Skeletal muscle tissue (tissue), 3 donors: ENCODE measurements at regions not wholly inside any gene's neighbourhood (a gene's known extent, or its start where the extent isn't known, plus 50 kb on each side); places are given as distances from the start of the nearest gene placed in this dataset.

Experiments
- H3K27ac ChIP-seq: one replicate; pipeline ENCODE4 v1.7.0; 2013; ENCODE audit warnings: mild to moderate bottlenecking, low read depth, low read length, inconsistent platforms
- H3K27me3 ChIP-seq, 3 donors: one replicate each; pipeline ENCODE4 v1.7.0; 2013; ENCODE audit warnings: low read length in 3 of 3; ENCODE audit not compliant: control insufficient read depth in 3 of 3, insufficient read depth in 3 of 3
- H3K36me3 ChIP-seq, 3 donors: one replicate each; pipeline ENCODE4 v1.7.0; 2013; ENCODE audit warnings: low read length in 3 of 3; ENCODE audit not compliant: control insufficient read depth in 3 of 3, insufficient read depth in 3 of 3
- H3K4me1 ChIP-seq, 3 donors: one replicate each; pipeline ENCODE4 v1.7.0; 2013; ENCODE audit warnings: low read length in 3 of 3, mild to moderate bottlenecking in 3 of 3; ENCODE audit not compliant: control insufficient read depth in 3 of 3, insufficient read depth in 3 of 3
- H3K4me3 ChIP-seq, 3 donors: one replicate each; pipeline ENCODE4 v1.7.0; 2013; ENCODE audit warnings: low read length in 3 of 3
- H3K9ac ChIP-seq, 3 donors: one replicate each; pipeline ENCODE4 v1.7.0; 2013; ENCODE audit warnings: low read length in 3 of 3, mild to moderate bottlenecking in 3 of 3, moderate library complexity in 2 of 3, low read depth in 1 of 3
- H3K9me3 ChIP-seq, 3 donors: one replicate each; pipeline ENCODE4 v1.7.0; 2013; ENCODE audit warnings: low read length in 3 of 3; ENCODE audit not compliant: control insufficient read depth in 3 of 3
- donor health status: Osteomylitis.

DNA sequence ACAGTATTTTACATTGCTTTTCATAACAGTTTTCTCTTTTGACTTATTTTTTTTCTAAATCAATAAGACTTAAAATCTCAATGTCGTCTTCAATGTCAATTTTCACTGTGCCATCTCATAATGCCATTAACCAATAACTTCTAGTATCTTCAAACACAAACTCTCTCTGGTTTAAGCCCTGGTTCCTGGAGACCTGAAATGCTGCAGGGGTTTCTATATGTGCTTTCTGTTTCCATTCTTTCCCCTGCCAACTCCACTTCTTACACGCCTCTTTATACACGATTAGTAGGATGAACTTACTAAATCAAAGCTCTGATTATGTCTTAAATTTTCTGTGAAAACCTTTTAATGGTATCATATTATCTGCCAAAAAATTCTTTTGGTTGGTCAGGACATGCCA, 191.4 kb downstream of the AMY1C start:
- Histone ChIP-seq H3K4me1 (no peaks in the 10 kb centered on the region), H3K27me3 (no peaks in the 10 kb centered on the region), H3K9ac (no peak overlapping the region), H3K9me3 (no peaks in the 10 kb centered on the region), H3K27ac (no peak overlapping the region), H3K4me3 (no peak overlapping the region), H3K36me3 (no peaks in the 10 kb centered on the region)

DNA sequence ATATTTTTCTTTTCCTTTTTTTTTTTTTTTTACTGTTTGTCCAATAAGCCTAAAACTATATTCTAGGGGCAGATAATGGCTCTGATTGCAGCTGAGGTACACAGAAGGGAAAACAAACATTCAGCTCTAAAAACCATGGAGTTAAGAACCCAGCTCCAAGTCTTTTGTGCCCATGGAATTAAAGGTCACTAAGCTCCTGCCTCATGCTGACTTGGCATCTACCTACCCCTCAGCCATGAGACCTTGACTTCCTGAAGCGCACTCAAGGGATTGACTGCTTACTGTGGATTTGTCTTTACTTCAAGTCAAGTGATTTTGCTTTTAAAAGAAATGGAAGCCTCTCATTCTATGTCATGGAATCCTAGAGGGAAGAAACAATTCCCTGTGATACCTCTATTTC, 192.3 kb downstream of the AMY1C start:
- no peaks in the 10 kb centered on the region for H3K36me3 ChIP-seq
- H3K4me1 ChIP-seq: no peaks in the 10 kb centered on the region
- H3K9ac ChIP-seq: no peak overlapping the region
- H3K9me3 ChIP-seq: no peaks in the 10 kb centered on the region
- no peak overlapping the region for H3K27ac ChIP-seq
- H3K27me3 ChIP-seq: no peaks in the 10 kb centered on the region
- H3K4me3 ChIP-seq: no peak overlapping the region

DNA sequence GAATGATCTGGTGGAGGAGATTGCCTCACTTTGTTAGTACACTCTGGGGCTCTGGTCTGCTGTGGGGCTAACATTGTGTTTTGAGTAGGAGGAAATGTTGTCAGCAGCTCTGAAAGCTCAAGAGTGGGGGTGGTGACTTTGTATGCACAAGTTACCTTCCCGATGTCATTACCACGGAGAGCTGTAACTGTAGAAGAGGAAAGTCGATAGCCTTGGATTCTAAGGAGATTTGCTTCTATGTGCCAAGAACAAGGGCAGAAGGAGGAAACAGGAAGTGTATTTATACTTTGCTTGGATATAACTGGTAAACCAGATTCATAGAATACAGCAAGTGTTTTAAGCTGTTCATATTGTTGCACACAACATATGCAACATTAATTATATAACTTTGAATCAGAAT, 196.1 kb downstream of the AMY1C start:
- Histone ChIP-seq H3K27ac (no peak overlapping the region), H3K4me3 (no peak overlapping the region), H3K4me1 (no peaks in the 10 kb centered on the region), H3K9me3 (no peaks in the 10 kb centered on the region), H3K9ac (no peak overlapping the region), H3K27me3 (no peaks in the 10 kb centered on the region), H3K36me3 (no peaks in the 10 kb centered on the region)

DNA sequence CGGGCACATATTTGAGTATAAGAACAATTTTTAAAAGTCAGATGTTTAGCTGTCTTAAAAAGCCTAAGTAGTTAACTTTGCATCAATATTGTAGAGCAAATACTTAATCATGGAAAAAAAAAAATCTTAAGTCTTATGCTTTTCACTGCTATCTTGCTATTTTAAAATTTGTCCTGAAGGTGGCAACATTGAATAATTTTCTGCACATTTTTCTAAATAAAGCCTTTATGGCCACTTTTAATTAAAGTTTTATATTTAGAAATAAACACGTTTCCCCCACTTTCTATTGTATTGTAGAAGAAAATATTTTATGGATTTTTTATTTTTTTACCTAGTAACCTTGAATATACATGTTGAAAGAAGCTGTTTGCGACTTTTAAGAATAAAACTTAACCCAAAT, 198.8 kb downstream of the AMY1C start:
- no peaks in the 10 kb centered on the region for H3K27me3 ChIP-seq
- H3K9ac ChIP-seq: no peak overlapping the region
- H3K36me3 ChIP-seq: no peaks in the 10 kb centered on the region
- H3K4me1 ChIP-seq: no peaks in the 10 kb centered on the region
- H3K4me3 ChIP-seq: no peak overlapping the region
- no peaks in the 10 kb centered on the region for H3K9me3 ChIP-seq
- H3K27ac ChIP-seq: no peak overlapping the region

DNA sequence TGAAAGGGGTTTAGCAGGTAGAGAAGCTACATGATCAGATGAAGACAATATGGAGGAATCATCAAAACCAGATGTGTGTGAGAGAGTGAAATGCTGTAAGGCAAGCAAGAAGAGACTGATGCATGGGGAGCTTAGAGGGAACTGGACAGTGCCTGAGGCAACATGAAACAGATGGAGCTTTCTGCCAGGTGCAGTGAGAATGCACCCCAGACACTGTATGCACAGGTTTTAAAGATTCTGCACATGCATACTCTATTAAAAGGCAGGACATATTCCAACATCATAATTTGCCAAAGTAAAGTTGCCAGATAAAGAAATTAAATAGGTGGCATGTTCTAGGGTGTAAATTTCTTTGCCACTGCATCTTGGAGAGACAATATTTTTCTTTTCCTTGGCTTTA, 200.1 kb downstream of the AMY1C start:
- Histone ChIP-seq H3K36me3 (no peaks in the 10 kb centered on the region), H3K4me3 (no peak overlapping the region)

DNA sequence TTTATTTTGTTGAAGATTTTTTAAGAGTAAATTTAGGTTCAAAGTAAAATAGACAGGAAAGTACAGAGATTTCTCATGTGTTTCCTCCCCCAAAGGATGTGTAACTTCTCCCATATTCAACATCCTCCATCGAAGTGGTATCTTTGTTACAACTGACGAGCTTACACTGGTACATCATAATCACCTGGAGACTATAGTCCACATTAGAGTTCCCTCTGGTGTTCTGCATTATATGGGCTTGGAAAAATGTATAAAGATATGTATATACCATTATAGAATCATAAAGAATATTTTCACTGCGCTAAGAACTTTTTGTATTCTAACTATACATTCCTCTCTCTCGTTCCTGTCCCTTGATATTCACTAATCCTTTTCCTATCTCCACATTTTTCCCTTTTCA, 203.7 kb downstream of the AMY1C start:
- Histone ChIP-seq H3K9ac (no peak overlapping the region), H3K27ac (no peak overlapping the region), H3K9me3 (no peaks in the 10 kb centered on the region), H3K4me3 (no peak overlapping the region), H3K27me3 (no peaks in the 10 kb centered on the region), H3K36me3 (no peaks in the 10 kb centered on the region), H3K4me1 (no peaks in the 10 kb centered on the region)

More for the DNA sequence above, 200.1 kb downstream of the AMY1C start:
- no peaks in the 10 kb centered on the region for H3K9me3 ChIP-seq
- H3K27me3 ChIP-seq: no peaks in the 10 kb centered on the region
- no peaks in the 10 kb centered on the region for H3K4me1 ChIP-seq
- H3K9ac ChIP-seq: no peak overlapping the region
- no peak overlapping the region for H3K27ac ChIP-seq

DNA sequence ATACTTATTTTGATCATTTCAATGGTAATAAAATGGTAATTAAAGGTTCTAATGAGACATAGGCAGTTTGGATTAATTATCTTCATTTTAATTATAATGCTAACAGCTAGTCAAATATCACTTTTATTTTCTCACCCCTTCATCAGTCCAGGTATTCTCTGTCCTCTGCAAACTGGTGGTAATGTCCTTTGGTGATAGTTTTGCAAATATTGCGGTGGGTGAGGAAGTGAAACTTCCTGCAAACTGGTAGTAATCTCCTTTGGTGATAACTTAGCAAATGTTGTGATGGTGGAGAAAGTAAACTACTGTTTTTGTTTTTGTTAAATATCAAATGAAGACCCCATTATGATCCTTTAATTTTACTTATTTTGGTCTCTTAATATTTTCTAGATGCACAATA, 209.0 kb downstream of the AMY1C start:
- Histone ChIP-seq H3K9me3 (peaks cover 2 to 6% (median 5%) of the 10 kb centered on the region in 3 donors), H3K36me3 (no peaks in the 10 kb centered on the region), H3K4me3 (no peak overlapping the region), H3K9ac (no peak overlapping the region), H3K27ac (no peak overlapping the region), H3K27me3 (no peaks in the 10 kb centered on the region), H3K4me1 (no peaks in the 10 kb centered on the region)

DNA sequence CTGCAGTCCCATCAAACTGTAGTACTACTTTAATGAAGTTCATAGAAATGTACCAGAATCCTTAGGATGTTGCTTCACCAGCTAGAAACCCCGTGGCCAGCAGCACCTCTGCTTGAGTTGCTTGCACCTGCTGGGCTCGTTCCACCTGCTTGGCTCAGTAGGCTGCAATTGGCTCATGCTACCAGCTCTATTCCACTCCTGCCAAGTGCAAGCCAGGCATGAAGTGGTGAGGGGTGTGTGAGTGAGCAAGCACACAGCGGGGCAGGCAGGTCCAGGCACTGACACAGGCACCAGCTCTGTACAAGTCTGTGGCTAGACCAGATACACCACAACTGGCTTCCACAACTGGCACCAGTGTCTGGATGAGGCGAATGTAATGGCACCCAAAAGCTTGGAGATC, 209.9 kb downstream of the AMY1C start:
- Histone ChIP-seq H3K4me1 (no peaks in the 10 kb centered on the region), H3K36me3 (no peaks in the 10 kb centered on the region), H3K4me3 (no peak overlapping the region), H3K9me3 (peaks cover 2 to 6% (median 5%) of the 10 kb centered on the region in 3 donors), H3K9ac (no peak overlapping the region), H3K27me3 (no peaks in the 10 kb centered on the region), H3K27ac (no peak overlapping the region)

DNA sequence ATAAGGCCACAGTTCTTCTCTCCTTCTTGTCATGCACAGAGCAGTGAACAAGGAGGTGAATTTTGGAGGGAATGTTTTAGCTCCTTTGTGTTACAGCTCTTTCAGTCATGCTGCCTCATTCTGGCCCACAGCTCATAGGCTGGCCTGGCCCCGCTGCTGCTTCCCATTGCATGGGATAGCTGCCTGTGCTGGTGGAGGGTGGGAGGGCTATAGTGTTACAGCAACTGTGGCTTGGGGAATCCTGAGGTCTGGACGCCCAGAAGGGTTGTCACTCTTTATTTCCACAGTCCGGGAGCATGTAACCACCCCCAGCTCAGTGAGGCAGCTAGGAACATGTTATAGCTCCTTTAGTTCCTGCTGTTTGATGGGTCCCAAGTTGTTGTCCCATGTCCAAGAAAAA, 210.3 kb downstream of the AMY1C start:
- Histone ChIP-seq H3K4me3 (no peak overlapping the region), H3K9ac (no peak overlapping the region)

DNA sequence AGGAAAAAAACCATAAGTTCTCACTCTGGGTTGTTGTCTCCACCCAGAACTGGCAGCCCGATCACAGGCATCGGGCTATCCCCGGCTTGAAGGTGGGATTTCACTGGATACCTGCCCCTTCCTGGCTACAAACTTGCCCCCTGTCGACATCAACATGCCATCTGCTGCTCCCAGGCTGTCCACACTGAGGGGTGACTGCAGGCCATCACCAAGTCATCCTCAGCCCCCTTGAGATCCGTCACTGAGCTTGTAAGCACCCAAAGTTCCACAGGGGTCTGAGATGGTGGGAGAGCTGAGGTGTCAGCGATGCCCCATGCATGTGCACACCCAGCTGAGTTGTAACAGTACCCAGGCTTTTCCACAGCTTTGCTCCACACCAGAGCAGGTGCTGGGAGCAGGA, 211.0 kb downstream of the AMY1C start:
- no peaks in the 10 kb centered on the region for H3K27me3 ChIP-seq
- H3K36me3 ChIP-seq: no peaks in the 10 kb centered on the region
- H3K4me3 ChIP-seq: no peak overlapping the region

More for the DNA sequence above, 210.3 kb downstream of the AMY1C start:
- H3K27me3 ChIP-seq: no peaks in the 10 kb centered on the region
- H3K27ac ChIP-seq: no peak overlapping the region
- H3K36me3 ChIP-seq: no peaks in the 10 kb centered on the region
- no peaks in the 10 kb centered on the region for H3K4me1 ChIP-seq
- peaks cover 2 to 6% (median 5%) of the 10 kb centered on the region in 3 donors for H3K9me3 ChIP-seq

DNA sequence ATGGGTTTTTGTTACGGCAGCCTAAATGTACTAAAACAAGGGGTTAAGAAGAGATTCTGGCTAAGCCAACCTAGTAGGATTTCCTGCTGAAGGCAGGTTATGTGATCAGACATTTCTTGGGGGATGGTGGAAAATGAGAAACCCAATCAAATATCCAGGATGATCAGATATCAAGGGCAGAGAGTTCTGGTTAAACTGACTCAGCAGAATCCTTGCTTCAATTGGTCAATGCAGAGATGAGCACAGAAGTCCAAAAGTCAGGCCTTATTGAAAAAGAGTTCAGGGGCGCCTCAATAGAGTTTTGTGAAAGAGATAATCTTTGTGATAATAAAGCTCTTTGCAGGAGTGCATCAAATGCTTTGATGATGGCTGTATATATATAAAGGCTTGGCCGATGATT, 237.1 kb downstream of the AMY1C start:
- Histone ChIP-seq H3K9ac (no peak overlapping the region), H3K36me3 (no peaks in the 10 kb centered on the region)

More for the DNA sequence above, 211.0 kb downstream of the AMY1C start:
- H3K9me3 ChIP-seq: peaks cover 2 to 6% (median 5%) of the 10 kb centered on the region in 3 donors
- no peak overlapping the region for H3K27ac ChIP-seq
- no peak overlapping the region for H3K9ac ChIP-seq
- H3K4me1 ChIP-seq: no peaks in the 10 kb centered on the region

More for the DNA sequence above, 237.1 kb downstream of the AMY1C start:
- Histone ChIP-seq H3K27me3 (no peaks in the 10 kb centered on the region), H3K27ac (no peak overlapping the region), H3K4me3 (no peak overlapping the region), H3K9me3 (no peaks in the 10 kb centered on the region), H3K4me1 (no peaks in the 10 kb centered on the region)
